A673 (cell line): ENCODE measurements at regions not wholly inside any gene's neighbourhood (a gene's known extent, or its start where the extent isn't known, plus 50 kb on each side); places are given as distances from the start of the nearest gene placed in this dataset.

Experiments used
- CTCF ChIP-seq: fragments of 300-800, 200-600 bp; sonication (generic); conservative IDR thresholded peaks from 2 replicates; pipeline ENCODE4 v1.5.1; 2017; ENCODE audit warnings: low read depth, mild to moderate bottlenecking, antibody characterized with exemption, low read length, moderate library complexity, mixed read lengths
- EZH2 ChIP-seq: fragments of 200-600 bp; sonication (generic); IDR thresholded peaks from 2 replicates; pipeline ENCODE4 v1.6.1; 2017; ENCODE audit warnings: borderline replicate concordance, low read depth, mild to moderate bottlenecking, mixed read lengths, antibody characterized with exemption, low read length; ENCODE audit not compliant: poor library complexity, severe bottlenecking

DNA sequence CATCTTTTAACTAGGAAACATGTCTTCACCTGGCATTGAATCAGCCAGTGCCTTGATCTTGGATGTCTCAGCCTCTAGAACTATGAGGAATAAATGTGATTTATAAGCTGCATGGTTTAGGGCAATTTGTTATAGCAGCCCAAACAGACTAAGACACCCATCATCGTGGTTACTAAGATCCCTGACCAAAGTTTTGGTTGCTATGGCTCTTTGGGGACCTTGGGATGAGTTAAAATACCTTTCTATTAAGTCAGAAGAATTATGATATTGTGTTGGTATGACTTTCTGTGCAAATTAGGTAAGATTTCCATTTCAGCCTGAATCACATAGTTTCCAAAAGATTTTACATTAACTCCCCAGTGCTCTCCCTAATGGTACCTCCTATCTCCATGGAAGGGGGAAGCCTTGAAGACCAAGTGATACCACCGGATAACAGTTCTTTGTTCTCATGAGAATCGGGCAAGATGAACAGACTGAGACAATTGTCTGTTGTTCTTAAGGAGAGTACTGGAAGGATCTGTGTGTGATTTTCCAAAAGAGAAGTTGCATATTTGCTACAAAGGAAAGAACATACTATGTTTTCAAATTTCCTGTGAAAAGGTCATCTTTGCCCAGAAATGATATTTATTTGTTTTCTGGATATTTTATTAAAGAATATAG is 60.4 kb upstream of the UBASH3B start:
- no peak for TF ChIP-seq CTCF
- TF ChIP-seq EZH2 = no peak
